HG02970 (cell line): ENCODE measurements at regions not wholly inside any gene's neighbourhood (a gene's known extent, or its start where the extent isn't known, plus 50 kb on each side); places are given as distances from the start of the nearest gene placed in this dataset.
"Not testable (repeated sequence)": the region's sequence is repeated elsewhere in the genome, so short reads cannot be mapped to it uniquely, and the experiment has no call there.

Experiments
- ATAC-seq: cut with Tn5 transposase; IDR thresholded peaks from one replicate; pipeline ENCODE4 v1.9.1; 2021; ENCODE audit warnings: mild to moderate bottlenecking, moderate library complexity, moderate number of reproducible peaks; ENCODE audit not compliant: unreplicated experiment, low FRiP score

- no peak for ATAC-seq
These were observed 460.9 kb downstream of the GJA1 start for GRCh38 chr6:121896363-121896762.

DNA sequence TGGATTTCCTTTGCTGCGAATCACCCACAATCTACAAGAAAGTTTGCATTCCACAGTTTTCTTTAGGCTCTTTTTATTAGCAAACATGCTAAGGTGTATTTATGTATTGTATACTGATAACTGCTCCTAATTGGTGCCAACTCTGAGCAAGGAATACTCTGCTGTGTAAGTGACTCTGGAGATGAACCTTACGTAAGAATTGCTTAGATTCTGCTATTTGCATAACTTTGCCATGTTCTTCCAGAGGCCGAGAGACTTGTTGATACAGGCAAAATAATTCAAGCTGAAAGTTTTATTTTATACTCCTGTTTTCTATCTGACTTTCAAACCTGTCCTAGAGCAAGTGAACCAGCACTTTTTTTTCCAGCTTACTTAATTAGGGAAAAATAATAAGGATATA is 461.3 kb downstream of the GJA1 start:
- no peak for ATAC-seq

DNA sequence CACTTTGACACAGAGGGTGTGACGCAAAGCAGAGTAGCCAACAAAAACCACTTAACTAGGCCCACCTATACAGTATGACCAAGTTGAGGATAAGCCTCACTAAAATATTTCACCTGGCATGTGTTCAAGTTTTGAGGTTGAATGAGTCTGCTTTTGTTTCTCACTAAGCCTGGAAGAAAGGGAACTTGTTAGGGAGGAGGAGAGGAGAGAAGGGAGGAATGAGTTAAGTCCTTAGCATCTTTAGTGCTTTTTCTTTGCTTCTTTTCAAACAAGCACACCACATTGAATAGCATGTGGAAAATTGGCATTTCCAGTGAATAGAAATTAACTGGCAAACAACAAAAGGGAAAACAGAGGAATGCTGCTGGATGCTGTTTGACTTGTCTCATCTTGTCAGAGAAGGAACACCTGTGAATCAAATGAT is 461.9 kb downstream of the GJA1 start:
- ATAC-seq, result no peak

DNA sequence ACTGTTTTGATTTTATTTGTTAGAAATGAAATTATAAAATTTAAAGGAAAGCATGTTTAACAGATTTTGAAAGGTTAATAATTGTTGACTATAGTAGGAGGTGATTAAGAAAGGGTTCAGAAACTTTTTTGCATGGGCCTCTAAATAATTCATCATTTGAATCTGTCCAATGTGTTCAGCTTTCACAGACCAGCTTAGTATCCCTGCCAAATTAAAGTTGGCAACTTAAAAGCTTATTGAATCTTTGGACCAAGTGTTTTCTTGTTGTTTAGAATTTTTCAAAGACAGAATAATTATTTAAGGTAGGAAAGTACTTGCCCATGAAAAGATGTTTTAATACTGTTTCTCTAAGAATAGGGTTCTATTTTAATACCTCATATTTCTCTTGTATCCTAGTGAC is 466.0 kb downstream of the GJA1 start:
- no peak for ATAC-seq

GRCh38 chr6:121904559-121904958 is 469.1 kb downstream of the GJA1 start:
- ATAC-seq, result no peak

GRCh38 chr6:121912905-121913304 is 477.5 kb downstream of the GJA1 start:
- ATAC-seq, result no peak

DNA sequence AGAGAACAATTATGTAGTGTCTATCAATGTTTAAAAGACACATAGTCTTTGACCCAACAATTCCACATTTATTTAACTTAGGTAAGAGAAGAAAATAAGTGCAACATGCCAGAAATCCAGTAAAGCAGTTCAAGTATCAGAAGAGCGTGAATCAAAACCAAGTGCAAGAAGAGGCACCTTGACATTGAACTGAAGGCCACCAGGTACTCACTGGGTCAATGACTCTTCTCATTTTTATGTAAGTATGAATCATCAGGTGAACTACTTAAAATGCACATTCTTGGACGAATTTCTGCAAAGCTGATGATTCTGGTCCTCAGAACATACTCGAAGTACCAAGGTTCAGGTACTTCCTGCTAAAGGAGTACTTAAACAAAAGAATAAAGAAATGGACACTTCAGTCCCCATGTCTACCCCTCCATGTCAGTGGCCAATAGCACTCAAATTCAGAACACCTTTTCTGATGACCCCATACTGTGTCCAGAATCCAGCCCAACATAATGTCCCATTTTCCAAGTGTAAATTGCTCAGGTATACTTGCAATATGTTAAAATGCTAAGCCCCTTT is 481.9 kb downstream of the GJA1 start:
- no peak for ATAC-seq

GRCh38 chr6:121917834-121918559 is 481.5 kb upstream of the HSF2 start:
- no peak for ATAC-seq

- ATAC-seq, result no peak
These were observed 478.8 kb upstream of the HSF2 start for GRCh38 chr6:121920616-121921015.

DNA sequence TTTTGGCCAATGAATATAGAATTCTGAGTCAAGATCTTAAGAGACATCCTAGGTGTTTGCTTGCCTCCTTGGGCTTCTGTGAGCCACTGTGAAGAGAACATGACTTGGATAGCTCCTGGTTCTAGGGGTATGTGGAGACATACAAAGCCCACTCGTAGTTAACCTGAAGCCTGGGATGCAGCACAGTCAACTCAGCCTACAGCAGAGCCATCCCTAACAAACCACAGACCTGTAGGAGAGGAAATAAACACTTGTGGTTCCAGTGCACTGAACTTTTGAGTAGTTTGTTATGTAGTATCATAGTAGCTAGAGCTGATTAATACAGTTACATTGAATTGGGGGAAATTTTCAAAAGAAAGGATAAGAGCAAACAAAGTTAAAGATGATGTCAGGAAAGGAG is 474.4 kb upstream of the HSF2 start:
- no peak for ATAC-seq

DNA sequence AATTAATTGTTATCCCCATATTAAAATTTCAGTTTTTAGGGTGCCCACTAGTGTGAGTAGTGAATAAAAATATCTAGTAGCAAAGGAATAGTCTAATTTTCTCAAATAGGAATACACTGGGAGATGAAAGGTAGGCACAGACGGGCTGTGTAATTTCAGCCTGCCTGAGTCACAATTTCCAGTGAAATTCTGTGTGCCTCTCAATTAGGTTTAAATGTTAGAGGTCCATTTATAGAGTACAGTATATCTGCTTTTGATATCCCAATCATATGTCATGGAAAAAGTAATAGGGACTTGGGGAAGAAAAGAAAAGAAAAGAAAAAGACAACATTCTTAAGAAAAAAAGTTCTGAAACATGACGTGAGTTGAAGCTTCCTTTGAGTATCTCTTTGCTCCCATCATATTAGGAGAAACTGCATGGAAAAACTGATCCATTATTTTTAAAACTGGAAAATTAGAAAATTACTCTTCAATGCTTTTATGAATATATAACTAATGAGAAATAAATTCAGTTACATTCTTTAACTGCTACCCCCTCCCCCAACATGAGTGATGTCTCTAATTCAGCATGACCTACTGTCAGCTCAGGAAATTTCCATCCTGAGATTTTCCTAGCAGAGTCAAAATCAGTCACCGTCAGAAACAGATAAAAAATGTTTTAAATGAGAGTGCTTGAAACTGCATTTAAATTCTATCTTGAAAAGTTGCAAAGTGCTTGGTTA is 473.8 kb upstream of the HSF2 start:
- no peak for ATAC-seq

- ATAC-seq, result no peak
These were observed 470.2 kb upstream of the HSF2 start for GRCh38 chr6:121929301-121929700.

DNA sequence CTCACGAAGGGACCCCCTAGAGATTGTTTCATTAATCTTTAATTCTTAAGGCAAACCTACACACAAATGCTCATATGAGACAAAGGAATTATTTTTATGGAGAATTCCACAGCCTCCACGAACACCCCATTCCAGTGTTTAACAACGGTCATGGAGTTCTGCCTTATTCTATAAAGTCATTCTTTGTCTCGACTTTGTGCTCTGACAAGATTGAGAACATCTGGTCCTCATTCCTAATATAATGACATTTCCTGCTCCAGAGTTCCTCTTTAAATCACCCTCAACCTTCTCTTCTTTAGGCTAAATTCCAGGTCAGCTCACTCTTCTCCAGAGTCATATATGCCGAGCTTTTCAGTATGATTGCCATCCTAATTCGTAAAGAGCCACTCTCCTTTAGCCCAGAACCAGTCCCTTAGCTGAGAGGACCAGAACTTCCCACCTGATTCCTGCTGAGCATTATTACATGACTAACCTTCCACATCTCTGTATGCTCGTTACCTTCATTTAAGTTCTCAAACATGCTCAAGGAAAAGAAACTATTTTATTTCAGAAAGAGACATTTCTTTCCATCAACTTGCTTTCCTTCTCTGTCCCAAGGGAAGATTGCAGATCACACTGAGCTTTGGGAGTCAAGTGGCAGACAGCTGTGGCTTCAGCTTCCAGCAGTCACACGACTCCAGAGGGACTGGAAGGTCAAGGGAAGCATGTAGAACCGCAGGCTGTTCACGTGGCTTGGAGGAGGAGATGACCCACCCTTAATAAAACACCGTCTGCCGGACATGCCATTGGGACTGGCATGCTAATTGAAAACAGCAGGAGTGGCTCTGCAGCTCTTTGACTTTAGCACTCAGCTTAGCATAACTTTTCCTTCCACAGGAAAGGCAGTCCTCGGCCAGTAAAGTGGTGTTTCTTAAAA is 467.1 kb upstream of the HSF2 start:
- ATAC-seq, result no peak

DNA sequence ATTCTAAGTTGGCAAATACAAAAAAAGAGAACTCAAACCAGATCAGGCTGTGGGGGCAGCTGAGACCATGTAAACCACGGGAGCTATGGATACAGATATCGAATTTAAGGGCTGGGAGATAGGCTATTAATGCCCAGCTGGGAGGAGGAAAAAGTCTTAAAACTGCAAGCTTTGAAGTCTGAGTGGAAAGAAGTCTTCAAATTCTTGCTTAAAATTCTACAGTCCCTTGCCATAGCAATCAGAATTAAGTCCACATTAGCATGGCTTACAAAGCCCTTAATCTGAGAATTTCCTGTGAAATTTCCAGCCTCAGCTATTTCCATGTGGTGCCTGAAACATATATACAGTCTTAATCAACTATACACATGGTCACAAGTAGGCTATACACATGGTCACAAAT is 465.0 kb upstream of the HSF2 start:
- no peak for ATAC-seq

DNA sequence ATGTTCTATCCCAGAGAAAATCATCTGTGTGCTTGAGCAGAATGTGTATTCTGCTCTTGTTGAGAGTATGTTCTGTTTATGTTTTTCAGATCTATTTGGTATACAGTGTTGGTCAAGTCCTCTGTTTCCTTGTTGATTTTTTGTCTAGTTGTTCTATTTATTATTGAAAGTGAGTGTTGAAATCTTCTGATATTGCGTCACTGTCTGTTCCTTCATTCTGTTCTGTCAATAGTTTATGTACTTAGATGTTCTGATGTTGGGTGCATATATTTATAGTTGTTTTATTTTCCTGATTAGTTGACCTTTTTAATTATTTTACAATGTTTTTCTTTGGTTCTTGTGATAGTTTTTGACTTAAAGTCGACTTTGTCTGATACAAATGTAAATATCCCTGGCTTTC is 458.7 kb upstream of the HSF2 start:
- ATAC-seq, result no peak

DNA sequence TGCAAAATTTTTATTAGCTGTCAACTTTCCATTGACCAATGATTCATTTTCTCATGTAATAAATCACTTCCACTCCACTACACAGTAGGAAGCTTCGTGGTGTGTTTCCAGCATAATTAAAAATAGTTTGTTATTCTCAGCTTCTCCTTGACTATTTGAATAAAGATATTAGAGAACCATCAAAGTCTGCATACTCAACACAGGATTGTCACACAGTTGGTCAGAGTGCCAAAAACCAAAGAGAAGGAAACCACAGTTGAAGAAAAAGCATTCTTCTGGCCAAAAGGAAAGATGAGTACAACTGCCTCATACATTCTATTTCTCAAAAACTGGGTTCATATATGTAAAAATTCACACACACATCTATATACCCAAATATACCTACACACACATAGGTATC is 455.1 kb upstream of the HSF2 start:
- ATAC-seq, result no peak

- ATAC-seq, result no peak
These were observed 448.3 kb upstream of the HSF2 start for GRCh38 chr6:121951123-121951522.

- ATAC-seq, result no peak
These were observed 447.5 kb upstream of the HSF2 start for GRCh38 chr6:121951918-121952379.

- ATAC-seq, result not testable (repeated sequence)
These were observed 444.1 kb upstream of the HSF2 start for GRCh38 chr6:121955401-121955800.

DNA sequence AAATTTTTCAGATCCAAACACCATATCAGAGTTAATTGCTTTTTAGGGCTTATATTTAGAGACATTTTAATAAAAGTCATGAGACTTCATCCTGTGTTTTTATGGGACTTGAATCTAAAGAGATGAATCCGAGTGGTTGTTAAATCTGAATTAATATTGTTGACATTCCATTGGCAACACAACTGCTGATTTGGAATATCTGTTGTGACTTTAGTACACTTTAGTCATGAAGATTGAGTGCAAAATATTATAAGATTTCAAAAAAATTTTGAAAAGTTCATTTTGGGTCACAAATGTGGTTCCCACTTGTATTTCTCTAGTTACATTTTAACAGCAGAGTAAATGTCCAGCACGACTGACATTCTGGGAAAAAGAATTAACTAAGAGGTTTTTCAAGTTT is 442.7 kb upstream of the HSF2 start:
- no peak for ATAC-seq

- no peak for ATAC-seq
These were observed 440.0 kb upstream of the HSF2 start for GRCh38 chr6:121959501-121959900.
